Loucy (cell line): ENCODE measurements at regions not wholly inside any gene's neighbourhood (a gene's known extent, or its start where the extent isn't known, plus 50 kb on each side); places are given as distances from the start of the nearest gene placed in this dataset.

Experiments
- EZH2phosphoT487 ChIP-seq: fragments of 200-600 bp; IDR thresholded peaks from 2 replicates; pipeline ENCODE4 v1.6.1; 2018; ENCODE audit warnings: antibody characterized with exemption, mild to moderate bottlenecking, moderate library complexity, borderline replicate concordance
- TF ChIP-seq, protein P1 (sequence below): fragments of 200-600 bp; sonication (generic); conservative IDR thresholded peaks from 2 replicates; pipeline ENCODE4 v1.5.1; 2014; ENCODE audit warnings: mild to moderate bottlenecking, antibody characterized with exemption, low read length

- TF ChIP-seq, protein P1, sequence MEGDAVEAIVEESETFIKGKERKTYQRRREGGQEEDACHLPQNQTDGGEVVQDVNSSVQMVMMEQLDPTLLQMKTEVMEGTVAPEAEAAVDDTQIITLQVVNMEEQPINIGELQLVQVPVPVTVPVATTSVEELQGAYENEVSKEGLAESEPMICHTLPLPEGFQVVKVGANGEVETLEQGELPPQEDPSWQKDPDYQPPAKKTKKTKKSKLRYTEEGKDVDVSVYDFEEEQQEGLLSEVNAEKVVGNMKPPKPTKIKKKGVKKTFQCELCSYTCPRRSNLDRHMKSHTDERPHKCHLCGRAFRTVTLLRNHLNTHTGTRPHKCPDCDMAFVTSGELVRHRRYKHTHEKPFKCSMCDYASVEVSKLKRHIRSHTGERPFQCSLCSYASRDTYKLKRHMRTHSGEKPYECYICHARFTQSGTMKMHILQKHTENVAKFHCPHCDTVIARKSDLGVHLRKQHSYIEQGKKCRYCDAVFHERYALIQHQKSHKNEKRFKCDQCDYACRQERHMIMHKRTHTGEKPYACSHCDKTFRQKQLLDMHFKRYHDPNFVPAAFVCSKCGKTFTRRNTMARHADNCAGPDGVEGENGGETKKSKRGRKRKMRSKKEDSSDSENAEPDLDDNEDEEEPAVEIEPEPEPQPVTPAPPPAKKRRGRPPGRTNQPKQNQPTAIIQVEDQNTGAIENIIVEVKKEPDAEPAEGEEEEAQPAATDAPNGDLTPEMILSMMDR: 0 out of 2 replicates have a peak, but pooled peaks have one; percentile 14
- no peak for TF ChIP-seq EZH2phosphoT487
These were observed 514.8 kb upstream of the ADAMTS16 start for GRCh38 chr5:4625206-4625896.
